ENCODE measurements at regions not wholly inside any gene's neighbourhood (a gene's known extent, or its start where the extent isn't known, plus 50 kb on each side); places are given as distances from the start of the nearest gene placed in this dataset.

- Histone ChIP-seq H3K4me3 (no peak overlapping the region), H3F3A (ENCODE audit: insufficient read depth) (no peaks in the 10 kb centered on the region), H4K20me1 (ENCODE audit: insufficient read depth) (no peaks in the 10 kb centered on the region), H3K9ac (no peak overlapping the region), H3K27me3 (replicated peaks; ENCODE audit: insufficient read depth) (no peaks in the 10 kb centered on the region), H3K9me3 (ENCODE audit: low read depth) (no peaks in the 10 kb centered on the region), H3K79me2 (ENCODE audit: insufficient read depth) (no peaks in the 10 kb centered on the region), H2AFZ (no peak overlapping the region), H3K4me2 (ENCODE audit: unreplicated experiment) (no peak overlapping the region), H3K27ac (no peak overlapping the region), H3K9me2 (ENCODE audit: insufficient read depth) (no peaks in the 10 kb centered on the region), H3K36me3 (ENCODE audit: low read depth) (no peaks in the 10 kb centered on the region), H3K4me1 (ENCODE audit: insufficient read depth) (no peaks in the 10 kb centered on the region)
- DNase-seq = no peak
- in situ Hi-C loops (cut with MboI) = no loop called here
- TF ChIP-seq EZH2phosphoT487 (IDR thresholded peaks at IDR 0.05; ENCODE audit: insufficient read depth, low read depth) = no peak
- TF ChIP-seq EZH2 (IDR thresholded peaks at IDR 0.05; ENCODE audit: insufficient read depth, poor library complexity, severe bottlenecking) = no peak
- 6 to 11% methylated on average over 1 of the region's 1 CpG for WGBS, 2 experiments (ENCODE audit: low coverage in 1 of 2, low lambda C conversion rate in 2 of 2, missing lambda C conversion rate in 2 of 2)
Measured at GRCh38 chr9:13865869-13866268, 448.1 kb downstream of the NFIB start.

GRCh38 chr9:13863112-13863511 lies 450.8 kb downstream of the NFIB start:
- Histone ChIP-seq H3K27me3 (replicated peaks; ENCODE audit: insufficient read depth) (no peaks in the 10 kb centered on the region), H3F3A (ENCODE audit: insufficient read depth) (no peaks in the 10 kb centered on the region), H3K4me1 (ENCODE audit: insufficient read depth) (peaks cover under 1% of the 10 kb centered on the region), H3K4me3 (no peak overlapping the region), H2AFZ (no peak overlapping the region), H3K9ac (no peak overlapping the region), H4K20me1 (ENCODE audit: insufficient read depth) (no peaks in the 10 kb centered on the region), H3K27ac (no peak overlapping the region), H3K36me3 (ENCODE audit: low read depth) (no peaks in the 10 kb centered on the region), H3K79me2 (ENCODE audit: insufficient read depth) (no peaks in the 10 kb centered on the region), H3K9me3 (ENCODE audit: low read depth) (no peaks in the 10 kb centered on the region), H3K4me2 (ENCODE audit: unreplicated experiment) (no peak overlapping the region), H3K9me2 (ENCODE audit: insufficient read depth) (no peaks in the 10 kb centered on the region)
- in situ Hi-C loops (cut with MboI) = no loop called here
- whole genome bisulfite sequencing, 2 experiments (ENCODE audit: low coverage in 1 of 2, low lambda C conversion rate in 2 of 2, missing lambda C conversion rate in 2 of 2) = 44 to 67% methylated on average over 1 of the region's 1 CpG
- no peak for DNase-seq
- no peak for TF ChIP-seq EZH2phosphoT487 (IDR thresholded peaks at IDR 0.05; ENCODE audit: insufficient read depth, low read depth)
- TF ChIP-seq EZH2 (IDR thresholded peaks at IDR 0.05; ENCODE audit: insufficient read depth, poor library complexity, severe bottlenecking) = no peak

- Histone ChIP-seq H3K27ac (no peak overlapping the region), H3K9me3 (ENCODE audit: low read depth) (no peaks in the 10 kb centered on the region), H3K79me2 (ENCODE audit: insufficient read depth) (no peaks in the 10 kb centered on the region), H3K9ac (no peak overlapping the region), H3K4me1 (ENCODE audit: insufficient read depth) (peaks cover 6% of the 10 kb centered on the region), H3K36me3 (ENCODE audit: low read depth) (no peaks in the 10 kb centered on the region), H4K20me1 (ENCODE audit: insufficient read depth) (no peaks in the 10 kb centered on the region), H3K4me2 (ENCODE audit: unreplicated experiment) (no peak overlapping the region), H3K9me2 (ENCODE audit: insufficient read depth) (no peaks in the 10 kb centered on the region), H3K4me3 (no peak overlapping the region), H3K27me3 (replicated peaks; ENCODE audit: insufficient read depth) (no peaks in the 10 kb centered on the region), H2AFZ (no peak overlapping the region), H3F3A (ENCODE audit: insufficient read depth) (no peaks in the 10 kb centered on the region)
- in situ Hi-C loops (cut with MboI) = no loop called here
- TF ChIP-seq EZH2phosphoT487 (IDR thresholded peaks at IDR 0.05; ENCODE audit: insufficient read depth, low read depth) = no peak
- TF ChIP-seq EZH2 (IDR thresholded peaks at IDR 0.05; ENCODE audit: insufficient read depth, poor library complexity, severe bottlenecking) = no peak
- no peak for DNase-seq
Measured at GRCh38 chr9:13862654-13863053, 451.3 kb downstream of the NFIB start.

- H3K4me1 ChIP-seq (ENCODE audit: insufficient read depth) = peaks cover 10% of the 10 kb centered on the region
- WGBS, 2 experiments (ENCODE audit: low coverage in 1 of 2, low lambda C conversion rate in 2 of 2, missing lambda C conversion rate in 2 of 2) = 83 to 88% methylated on average over 3 of the region's 3 CpGs
- H3K4me3 ChIP-seq = no peak overlapping the region
- DNase-seq = no peak
- H2AFZ ChIP-seq = no peak overlapping the region
- no peaks in the 10 kb centered on the region for H3K36me3 ChIP-seq (ENCODE audit: low read depth)
- no peak overlapping the region for H3K27ac ChIP-seq
- H4K20me1 ChIP-seq (ENCODE audit: insufficient read depth) = no peaks in the 10 kb centered on the region
- TF ChIP-seq EZH2 (IDR thresholded peaks at IDR 0.05; ENCODE audit: insufficient read depth, poor library complexity, severe bottlenecking) = no peak
- TF ChIP-seq EZH2phosphoT487 (IDR thresholded peaks at IDR 0.05; ENCODE audit: insufficient read depth, low read depth) = no peak
- no peaks in the 10 kb centered on the region for H3K9me3 ChIP-seq (ENCODE audit: low read depth)
- H3F3A ChIP-seq (ENCODE audit: insufficient read depth) = no peaks in the 10 kb centered on the region
- no peak overlapping the region for H3K4me2 ChIP-seq (ENCODE audit: unreplicated experiment)
- in situ Hi-C loops (cut with MboI) = no loop called here
- no peaks in the 10 kb centered on the region for H3K79me2 ChIP-seq (ENCODE audit: insufficient read depth)
- H3K9me2 ChIP-seq (ENCODE audit: insufficient read depth) = no peaks in the 10 kb centered on the region
- H3K27me3 ChIP-seq (replicated peaks; ENCODE audit: insufficient read depth) = no peaks in the 10 kb centered on the region
- H3K9ac ChIP-seq = no peak overlapping the region
Measured at GRCh38 chr9:13860946-13861640, 452.8 kb downstream of the NFIB start.

GRCh38 chr9:13860019-13860418 lies 453.9 kb downstream of the NFIB start:
- Histone ChIP-seq H3K27ac (no peak overlapping the region), H3K79me2 (ENCODE audit: insufficient read depth) (no peaks in the 10 kb centered on the region), H3K27me3 (replicated peaks; ENCODE audit: insufficient read depth) (no peaks in the 10 kb centered on the region), H3K9ac (no peak overlapping the region), H2AFZ (no peak overlapping the region), H3K36me3 (ENCODE audit: low read depth) (no peaks in the 10 kb centered on the region), H3K4me1 (ENCODE audit: insufficient read depth) (peaks cover 10% of the 10 kb centered on the region), H3K4me2 (ENCODE audit: unreplicated experiment) (no peak overlapping the region), H3K9me3 (ENCODE audit: low read depth) (no peaks in the 10 kb centered on the region), H3F3A (ENCODE audit: insufficient read depth) (no peaks in the 10 kb centered on the region), H4K20me1 (ENCODE audit: insufficient read depth) (no peaks in the 10 kb centered on the region), H3K4me3 (no peak overlapping the region), H3K9me2 (ENCODE audit: insufficient read depth) (no peaks in the 10 kb centered on the region)
- in situ Hi-C loops (cut with MboI) = no loop called here
- no peak for DNase-seq
- TF ChIP-seq EZH2 (IDR thresholded peaks at IDR 0.05; ENCODE audit: insufficient read depth, poor library complexity, severe bottlenecking) (no peak), EZH2phosphoT487 (IDR thresholded peaks at IDR 0.05; ENCODE audit: insufficient read depth, low read depth) (no peak)
- 75 to 86% methylated on average over 5 of the region's 5 CpGs for WGBS, 2 experiments (ENCODE audit: low coverage in 1 of 2, low lambda C conversion rate in 2 of 2, missing lambda C conversion rate in 2 of 2)

Data from GM23248 (cell line).